H9 (cell line): ENCODE measurements at regions not wholly inside any gene's neighbourhood (a gene's known extent, or its start where the extent isn't known, plus 50 kb on each side); places are given as distances from the start of the nearest gene placed in this dataset.

Source experiments
- DNase-seq: peaks from one replicate; pipeline ENCODE4 v3.0.0-alpha.2; 2017
- H2AFZ ChIP-seq: one replicate; pipeline ENCODE4 v1.6.1; 2013; ENCODE audit warnings: mild to moderate bottlenecking, low read length, control low read depth, moderate library complexity
- H2AK5ac ChIP-seq: 2 replicates; pipeline ENCODE4 v1.6.1; 2013; ENCODE audit warnings: low read length, control low read depth, mixed read lengths; ENCODE audit not compliant: insufficient read length
- H2BK120ac ChIP-seq: one replicate; pipeline ENCODE4 v1.6.1; 2013; ENCODE audit warnings: low read depth, mild to moderate bottlenecking, low read length, control low read depth, inconsistent platforms; ENCODE audit not compliant: poor library complexity, severe bottlenecking
- H2BK12ac ChIP-seq: 2 replicates; pipeline ENCODE4 v1.6.1; 2013; ENCODE audit warnings: low read length, control low read depth, mixed read lengths, low read depth; ENCODE audit not compliant: insufficient read length
- H2BK15ac ChIP-seq: 2 replicates; pipeline ENCODE4 v1.6.1; 2013; ENCODE audit warnings: low read depth, low read length, control low read depth
- H2BK20ac ChIP-seq: one replicate; pipeline ENCODE4 v1.6.1; 2013; ENCODE audit warnings: low read depth, mild to moderate bottlenecking, low read length, control low read depth, inconsistent platforms; ENCODE audit not compliant: poor library complexity, severe bottlenecking
- H2BK5ac ChIP-seq: 2 replicates; pipeline ENCODE4 v1.6.1; 2013; ENCODE audit warnings: low read length, control low read depth, mixed read lengths; ENCODE audit not compliant: insufficient read length
- H3K14ac ChIP-seq: 2 replicates; pipeline ENCODE4 v1.6.1; 2013; ENCODE audit warnings: low read length, control low read depth; ENCODE audit not compliant: insufficient read depth
- H3K18ac ChIP-seq: 2 replicates; pipeline ENCODE4 v1.6.1; 2013; ENCODE audit warnings: low read depth, mild to moderate bottlenecking, mixed read lengths, low read length, control low read depth; ENCODE audit not compliant: insufficient read length
- H3K23ac ChIP-seq: 2 replicates; pipeline ENCODE4 v1.6.1; 2013; ENCODE audit warnings: low read length, control low read depth, mixed read lengths, low read depth; ENCODE audit not compliant: insufficient read length
- H3K23me2 ChIP-seq: 2 replicates; pipeline ENCODE4 v1.6.1; 2013; ENCODE audit warnings: low read depth, mild to moderate bottlenecking, mixed read lengths, low read length, control low read depth; ENCODE audit not compliant: insufficient read length, poor library complexity, severe bottlenecking
- H3K27ac ChIP-seq: 2 replicates; pipeline ENCODE4 v1.5.1; 2013; ENCODE audit warnings: low read length, control low read depth, mixed read lengths, low read depth; ENCODE audit not compliant: insufficient read length
- H3K27me3 ChIP-seq: 2 replicates; pipeline ENCODE4 v1.6.1; 2013; ENCODE audit warnings: low read length, control low read depth, inconsistent platforms; ENCODE audit not compliant: insufficient read depth
- H3K4ac ChIP-seq: 2 replicates; pipeline ENCODE4 v1.6.1; 2013; ENCODE audit warnings: low read depth, mild to moderate bottlenecking, control low read depth, inconsistent platforms, low read length, moderate library complexity
- H3K4me1 ChIP-seq: 2 replicates; pipeline ENCODE4 v1.6.1; 2013; ENCODE audit warnings: low read length, control low read depth, inconsistent platforms; ENCODE audit not compliant: insufficient read depth
- H3K4me2 ChIP-seq: 2 replicates; pipeline ENCODE4 v1.6.1; 2013; ENCODE audit warnings: low read length, control low read depth, mixed read lengths; ENCODE audit not compliant: insufficient read length, insufficient read depth
- H3K56ac ChIP-seq: 2 replicates; pipeline ENCODE4 v1.6.1; 2013; ENCODE audit warnings: low read depth, mild to moderate bottlenecking, mixed read lengths, low read length, control low read depth; ENCODE audit not compliant: insufficient read length
- H3K79me1 ChIP-seq: 2 replicates; pipeline ENCODE4 v1.6.1; 2013; ENCODE audit warnings: low read depth, mild to moderate bottlenecking, moderate library complexity, low read length, control low read depth, inconsistent platforms; ENCODE audit not compliant: insufficient read depth, poor library complexity, severe bottlenecking
- H3K79me2 ChIP-seq: 2 replicates; pipeline ENCODE4 v1.6.1; 2013; ENCODE audit warnings: low read length, control low read depth, inconsistent platforms; ENCODE audit not compliant: insufficient read depth
- H3K9ac ChIP-seq: 2 replicates; pipeline ENCODE4 v1.6.1; 2013; ENCODE audit warnings: low read length, control low read depth, mixed read lengths; ENCODE audit not compliant: insufficient read length; ENCODE audit errors: extremely low read depth
- H3K9me3 ChIP-seq: one replicate; pipeline ENCODE4 v1.6.1; 2013; ENCODE audit warnings: low read depth, low read length, inconsistent platforms; ENCODE audit not compliant: control insufficient read depth
- H3T11ph ChIP-seq: one replicate; pipeline ENCODE4 v1.6.1; 2013; ENCODE audit warnings: mild to moderate bottlenecking, low read length, control low read depth, inconsistent platforms
- H4K20me1 ChIP-seq: one replicate; pipeline ENCODE4 v1.6.1; 2013; ENCODE audit not compliant: control insufficient read depth, insufficient read length, insufficient read depth
- H4K5ac ChIP-seq: 2 replicates; pipeline ENCODE4 v1.6.1; 2013; ENCODE audit warnings: low read depth, mild to moderate bottlenecking, mixed read lengths, low read length, control low read depth; ENCODE audit not compliant: insufficient read length
- H4K8ac ChIP-seq: replicated peaks from 2 replicates; pipeline ENCODE4 v1.6.1; 2013; ENCODE audit warnings: low read length, control low read depth, mixed read lengths, low read depth; ENCODE audit not compliant: insufficient read length
- H4K91ac ChIP-seq: 2 replicates; pipeline ENCODE4 v1.6.1; 2013; ENCODE audit warnings: low read depth, mild to moderate bottlenecking, moderate library complexity, mixed read lengths, low read length, control low read depth; ENCODE audit not compliant: insufficient read length
- H3K27ac Mint-ChIP-seq, 3 experiments: 2 replicates in 2 of 3; 3 replicates in 1 of 3; pipeline ENCODE4 v1.8.0; 2020 to 2021; ENCODE audit warnings: mixed read lengths in 3 of 3, mild to moderate bottlenecking in 1 of 3, moderate library complexity in 1 of 3
- H3K27me3 Mint-ChIP-seq: 2 replicates; pipeline ENCODE4 v1.8.0; 2021; ENCODE audit warnings: low read depth, mild to moderate bottlenecking, moderate library complexity, mixed read lengths
- H3K36me3 Mint-ChIP-seq, 3 experiments: 2 replicates in 2 of 3; 3 replicates in 1 of 3; pipeline ENCODE4 v1.8.0; 2020 to 2021; ENCODE audit warnings: low read depth in 3 of 3, mixed read lengths in 3 of 3; ENCODE audit not compliant: insufficient read depth in 1 of 3
- H3K4me1 Mint-ChIP-seq, 2 experiments: 2 replicates each; pipeline ENCODE4 v1.8.0; 2020; ENCODE audit warnings: mixed read lengths in 2 of 2
- H3K4me3 Mint-ChIP-seq, 2 experiments: 2 replicates in 1 of 2; 3 replicates in 1 of 2; pipeline ENCODE4 v1.8.0; 2020 to 2021; ENCODE audit warnings: mild to moderate bottlenecking in 2 of 2, mixed read lengths in 2 of 2, moderate library complexity in 1 of 2
- H3K9me3 Mint-ChIP-seq, 2 experiments: 2 replicates in 1 of 2; 3 replicates in 1 of 2; pipeline ENCODE4 v1.8.0; 2020; ENCODE audit warnings: mild to moderate bottlenecking in 2 of 2, mixed read lengths in 2 of 2, moderate library complexity in 1 of 2
- CTCF ChIP-seq: fragments of 200-600 bp; sonication (generic); conservative IDR thresholded peaks from 3 replicates; pipeline ENCODE4 v1.8.0; 2021; ENCODE audit warnings: antibody characterized with exemption, mild to moderate bottlenecking

DNA sequence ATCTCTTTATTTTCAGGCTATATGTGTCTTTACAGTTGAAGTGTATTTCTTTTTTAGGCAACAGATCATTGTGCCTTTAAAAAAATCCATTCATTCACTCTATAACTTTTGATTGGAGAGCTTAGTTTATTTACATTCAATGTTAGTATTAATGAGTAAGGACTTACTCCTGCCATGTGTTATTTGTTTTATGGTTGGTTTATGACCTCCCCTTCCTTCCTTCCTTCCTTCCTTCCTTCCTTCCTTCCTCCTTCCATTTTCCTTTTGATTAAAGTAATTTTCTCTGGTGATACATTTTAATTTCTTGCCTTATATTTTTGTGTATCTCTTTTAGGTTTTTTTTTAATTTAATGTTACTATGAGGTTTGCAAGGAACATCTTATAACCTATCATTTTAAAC lies 1005.3 kb upstream of the EPHA7 start:
- Histone ChIP-seq H3K4me1 (no peaks in the 10 kb centered on the region), H3K9me3 (no peaks in the 10 kb centered on the region), H3K4me2 (no peak overlapping the region), H4K20me1 (no peaks in the 10 kb centered on the region), H3K9ac (no peak overlapping the region), H3K56ac (no peak overlapping the region), H4K91ac (no peak overlapping the region), H3K27ac (no peak overlapping the region), H3K4ac (no peak overlapping the region), H3K23ac (no peak overlapping the region), H3K79me2 (no peaks in the 10 kb centered on the region), H3K18ac (no peak overlapping the region), H2BK120ac (no peak overlapping the region), H3T11ph (no peak overlapping the region), H3K79me1 (no peaks in the 10 kb centered on the region), H2BK5ac (no peak overlapping the region), H2BK15ac (no peak overlapping the region), H2BK20ac (no peak overlapping the region), H3K23me2 (no peaks in the 10 kb centered on the region), H4K5ac (no peak overlapping the region), H2BK12ac (no peak overlapping the region), H3K14ac (no peak overlapping the region), H2AK5ac (no peak overlapping the region), H2AFZ (no peak overlapping the region), H3K27me3 (no peaks in the 10 kb centered on the region), H4K8ac (no peak overlapping the region)
- DNase-seq, result no peak
- H3K4me3 Mint-ChIP-seq, result no peak overlapping the region
- no peaks in the 10 kb centered on the region for H3K4me1 Mint-ChIP-seq
- no peaks in the 10 kb centered on the region; a peak in 2 of 5 replicates for H3K9me3 Mint-ChIP-seq
- H3K36me3 Mint-ChIP-seq, result no peaks in the 10 kb centered on the region; a peak in 1 of 7 replicates
- H3K27ac Mint-ChIP-seq, result no peak overlapping the region
- H3K27me3 Mint-ChIP-seq, result no peaks in the 10 kb centered on the region
- no peak for TF ChIP-seq CTCF
